Mesodermal cell (in vitro differentiated cells): ENCODE measurements at regions not wholly inside any gene's neighbourhood (a gene's known extent, or its start where the extent isn't known, plus 50 kb on each side); places are given as distances from the start of the nearest gene placed in this dataset.
"Not testable (repeated sequence)": the region's sequence is repeated elsewhere in the genome, so short reads cannot be mapped to it uniquely, and the experiment has no call there.

ENCODE experiments used
- H3K27ac ChIP-seq: 2 replicates; pipeline ENCODE4 v1.7.0; 2013; ENCODE audit warnings: mild to moderate bottlenecking, low read depth, low read length, moderate library complexity; ENCODE audit not compliant: severe bottlenecking
- H3K36me3 ChIP-seq: 2 replicates; pipeline ENCODE4 v1.7.1; 2013; ENCODE audit warnings: mild to moderate bottlenecking, low read length, moderate library complexity; ENCODE audit not compliant: control insufficient read depth, insufficient read depth
- H3K4me1 ChIP-seq: one replicate; pipeline ENCODE4 v1.7.1; 2013; ENCODE audit warnings: mild to moderate bottlenecking, low read length; ENCODE audit not compliant: insufficient read depth, control insufficient read depth, poor library complexity, severe bottlenecking
- H3K4me3 ChIP-seq: 2 replicates; pipeline ENCODE4 v1.7.0; 2013; ENCODE audit warnings: low read length, control low read depth, mild to moderate bottlenecking; ENCODE audit not compliant: insufficient read depth, poor library complexity, severe bottlenecking; ENCODE audit errors: extremely low read depth
- H3K9me3 ChIP-seq: 2 replicates; pipeline ENCODE4 v1.7.1; 2013; ENCODE audit warnings: mild to moderate bottlenecking, low read length, moderate library complexity; ENCODE audit not compliant: control insufficient read depth
- WGBS, 2 experiments: methylation state at CpG; one replicate each; pipeline ENCODE4 v1.1.5; 2013; ENCODE audit warnings: missing lambda C conversion rate in 2 of 2; ENCODE audit not compliant: insufficient coverage in 2 of 2; 5-methylcytosine and 5-hydroxymethylcytosine counted together

GRCh38 chr20:55555075-55555650 is 450.2 kb downstream of the CBLN4 start:
- 100% methylated on average over 1 to 2 of the region's 5 CpGs for WGBS, 2 experiments

GRCh38 chr20:55544638-55545037 is 460.7 kb downstream of the CBLN4 start:
- 65 to 80% methylated on average over 2 of the region's 4 CpGs for WGBS, 2 experiments
- Histone ChIP-seq H3K4me3 (no peak overlapping the region), H3K9me3 (no peaks in the 10 kb centered on the region), H3K27ac (no peak overlapping the region), H3K4me1 (no peaks in the 10 kb centered on the region), H3K36me3 (no peaks in the 10 kb centered on the region)

More at GRCh38 chr20:55555075-55555650, 450.2 kb downstream of the CBLN4 start:
- H3K9me3 ChIP-seq, result no peaks in the 10 kb centered on the region
- H3K4me1 ChIP-seq, result no peaks in the 10 kb centered on the region
- no peak overlapping the region for H3K4me3 ChIP-seq
- no peak overlapping the region for H3K27ac ChIP-seq
- H3K36me3 ChIP-seq, result no peaks in the 10 kb centered on the region

GRCh38 chr20:55540486-55540885 is 464.8 kb downstream of the CBLN4 start:
- H3K36me3 ChIP-seq, result no peaks in the 10 kb centered on the region
- no peaks in the 10 kb centered on the region for H3K4me1 ChIP-seq
- H3K9me3 ChIP-seq, result peaks cover 4% of the 10 kb centered on the region
- H3K4me3 ChIP-seq, result no peak overlapping the region
- no peak overlapping the region for H3K27ac ChIP-seq
- WGBS, 2 experiments, result 90 to 100% methylated on average over 1 to 2 of the region's 3 CpGs

- no peak overlapping the region for H3K4me3 ChIP-seq
- WGBS, 2 experiments, result no CpG with 5 or more reads among the region's 1 CpG
- H3K27ac ChIP-seq, result no peak overlapping the region
- no peaks in the 10 kb centered on the region for H3K4me1 ChIP-seq
- H3K9me3 ChIP-seq, result peaks cover 4% of the 10 kb centered on the region
- H3K36me3 ChIP-seq, result no peaks in the 10 kb centered on the region
Measured at GRCh38 chr20:55540013-55540412, 465.3 kb downstream of the CBLN4 start.

GRCh38 chr20:55538261-55538908 is 466.9 kb downstream of the CBLN4 start:
- no peak overlapping the region for H3K4me3 ChIP-seq
- WGBS, 2 experiments, result 83 to 88% methylated on average over 1 of the region's 1 CpG
- H3K36me3 ChIP-seq, result no peaks in the 10 kb centered on the region
- H3K27ac ChIP-seq, result no peak overlapping the region
- H3K9me3 ChIP-seq, result peaks cover 4% of the 10 kb centered on the region
- H3K4me1 ChIP-seq, result no peaks in the 10 kb centered on the region

- no peaks in the 10 kb centered on the region for H3K36me3 ChIP-seq
- H3K9me3 ChIP-seq, result peaks cover 7% of the 10 kb centered on the region
- no peak overlapping the region for H3K4me3 ChIP-seq
- no peak overlapping the region for H3K27ac ChIP-seq
- 43 to 100% methylated on average over 1 to 2 of the region's 7 CpGs for WGBS, 2 experiments
- H3K4me1 ChIP-seq, result no peaks in the 10 kb centered on the region
Measured at GRCh38 chr20:55535366-55535765, 470.0 kb downstream of the CBLN4 start.

DNA sequence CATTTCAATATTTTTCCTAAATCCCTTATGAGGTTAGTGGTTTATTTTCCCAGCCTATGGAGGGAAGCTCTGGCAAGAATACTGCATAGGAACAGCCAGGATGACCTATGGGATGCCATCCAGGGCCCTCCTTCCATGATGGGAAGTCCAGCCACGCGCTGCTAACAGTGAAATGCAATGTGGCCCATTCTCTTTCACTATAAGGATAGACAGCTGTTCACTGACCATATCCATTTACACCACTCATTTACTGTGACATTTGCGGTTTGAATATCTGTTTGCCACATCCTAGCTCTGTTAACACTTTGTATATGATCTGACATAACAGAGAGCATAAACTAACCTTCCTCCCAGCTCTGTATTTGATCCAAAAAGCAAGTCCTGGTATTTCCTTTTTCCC is 471.7 kb downstream of the CBLN4 start:
- WGBS, 2 experiments, result 83 to 91% methylated on average over 3 of the region's 3 CpGs
- no peak overlapping the region for H3K4me3 ChIP-seq
- no peak overlapping the region for H3K27ac ChIP-seq
- no peaks in the 10 kb centered on the region for H3K4me1 ChIP-seq
- peaks cover 4% of the 10 kb centered on the region for H3K9me3 ChIP-seq
- H3K36me3 ChIP-seq, result no peaks in the 10 kb centered on the region

- Histone ChIP-seq H3K27ac (no peak overlapping the region), H3K4me1 (no peaks in the 10 kb centered on the region)
- WGBS, 2 experiments, result 83 to 93% methylated on average over 2 of the region's 3 CpGs
Measured at GRCh38 chr20:55530763-55531162, 474.6 kb downstream of the CBLN4 start.

DNA sequence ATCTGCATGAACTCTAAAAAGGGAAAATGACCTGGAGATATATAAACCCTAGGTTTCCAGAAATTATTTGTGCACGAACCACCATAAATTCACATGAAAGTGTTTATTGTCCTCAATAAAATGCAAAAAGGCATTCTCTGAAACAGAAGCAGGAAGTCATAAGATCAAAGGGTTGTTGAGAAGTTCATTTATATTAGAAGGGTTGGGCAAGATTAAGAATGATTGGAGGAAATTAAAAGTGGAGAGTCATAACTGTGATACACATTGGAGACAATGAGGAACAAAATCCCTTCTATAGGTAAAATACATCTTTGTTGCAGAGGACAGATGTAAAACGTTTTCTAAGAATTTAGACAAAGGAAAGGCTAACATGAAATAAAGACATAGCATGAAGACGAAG is 476.8 kb downstream of the CBLN4 start:
- Histone ChIP-seq H3K9me3 (peaks cover 3% of the 10 kb centered on the region), H3K4me3 (no peak overlapping the region), H3K36me3 (no peaks in the 10 kb centered on the region), H3K4me1 (no peaks in the 10 kb centered on the region), H3K27ac (no peak overlapping the region)
- no CpG with 5 or more reads among the region's 3 CpGs for WGBS, 2 experiments

More at GRCh38 chr20:55530763-55531162, 474.6 kb downstream of the CBLN4 start:
- Histone ChIP-seq H3K4me3 (no peak overlapping the region), H3K36me3 (no peaks in the 10 kb centered on the region), H3K9me3 (peaks cover 3% of the 10 kb centered on the region)

DNA sequence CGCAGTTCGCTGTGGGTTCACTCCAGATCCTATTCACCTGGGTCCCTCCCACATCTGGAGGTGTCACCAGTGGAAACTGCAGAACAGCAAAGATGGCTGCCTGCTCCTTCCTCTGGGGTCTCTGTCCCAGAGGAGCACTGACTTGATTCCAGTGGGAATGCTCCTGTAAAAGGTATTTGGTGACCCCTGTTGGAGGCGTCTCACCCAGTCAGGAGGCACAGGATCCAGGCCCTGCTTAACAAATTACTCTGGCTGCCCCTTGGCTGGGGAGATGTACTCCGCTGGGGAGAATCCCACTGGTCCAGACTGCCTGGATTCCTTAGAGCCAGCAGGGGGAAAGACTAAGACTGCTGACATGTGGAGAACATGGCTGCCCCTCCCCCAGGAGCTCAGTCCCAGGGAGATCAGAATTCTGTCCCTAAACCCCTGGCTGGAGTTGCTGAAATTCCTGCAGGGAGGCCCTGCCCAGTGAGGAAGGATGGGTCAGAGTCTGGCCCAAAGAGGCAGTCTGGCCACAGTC is 483.0 kb downstream of the CBLN4 start:
- no peak overlapping the region for H3K4me3 ChIP-seq
- no peak overlapping the region for H3K27ac ChIP-seq
- H3K36me3 ChIP-seq, result no peaks in the 10 kb centered on the region
- no peaks in the 10 kb centered on the region for H3K4me1 ChIP-seq
- H3K9me3 ChIP-seq, result peaks cover 10% of the 10 kb centered on the region
- WGBS, 2 experiments, result 80 to 89% methylated on average over 1 to 2 of the region's 4 CpGs

DNA sequence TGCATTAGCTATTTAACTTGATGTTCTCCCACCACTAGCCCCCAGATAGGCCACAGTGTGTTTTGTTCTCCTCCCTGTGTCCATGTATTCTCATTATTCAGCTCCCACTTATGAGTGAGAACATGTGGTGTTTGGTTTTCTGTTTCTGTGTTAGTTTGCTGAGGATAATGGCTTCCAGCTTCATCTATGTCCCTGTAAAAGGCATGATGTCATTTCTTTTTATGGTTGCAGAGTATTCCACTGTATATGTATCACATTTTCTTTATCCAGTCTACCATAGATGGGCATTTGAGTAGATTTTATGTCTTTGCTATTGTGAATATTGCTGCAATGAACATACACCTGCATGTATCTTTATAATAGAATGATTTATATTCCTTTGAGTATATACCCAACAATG is 487.7 kb downstream of the CBLN4 start:
- H3K4me1 ChIP-seq, H3K4me3 ChIP-seq, H3K36me3 ChIP-seq, H3K27ac ChIP-seq, H3K9me3 ChIP-seq: not testable (repeated sequence)
